ENCODE measurements at regions not wholly inside any gene's neighbourhood (a gene's known extent, or its start where the extent isn't known, plus 50 kb on each side); places are given as distances from the start of the nearest gene placed in this dataset.

GRCh38 chr16:64453646-64454045 is 668.2 kb downstream of the CDH11 start:
- FAIRE-seq, result no peak

- no peak for FAIRE-seq
These were observed 669.4 kb downstream of the CDH11 start for GRCh38 chr16:64452446-64452845.

- no peak for FAIRE-seq
These were observed 671.7 kb downstream of the CDH11 start for GRCh38 chr16:64450177-64450576.

DNA sequence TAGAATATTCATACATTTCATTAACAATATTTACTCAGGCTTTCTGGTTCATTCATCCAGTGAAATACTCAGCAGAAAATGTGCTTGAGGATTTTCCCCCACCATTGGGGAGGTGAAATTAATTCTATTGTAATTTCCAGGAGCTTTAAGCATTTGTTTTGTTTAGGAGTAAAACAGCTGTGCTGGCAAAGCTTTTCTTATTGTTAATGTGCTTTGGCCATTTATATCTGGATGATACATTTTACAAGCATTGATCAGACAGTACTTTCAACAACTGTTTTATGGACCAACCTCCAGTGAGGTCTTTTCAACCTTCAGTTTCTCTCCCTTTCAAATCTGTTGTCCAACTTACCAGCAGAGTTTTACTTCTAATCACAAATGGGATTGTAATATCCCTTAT is 672.4 kb downstream of the CDH11 start:
- FAIRE-seq, result no peak

DNA sequence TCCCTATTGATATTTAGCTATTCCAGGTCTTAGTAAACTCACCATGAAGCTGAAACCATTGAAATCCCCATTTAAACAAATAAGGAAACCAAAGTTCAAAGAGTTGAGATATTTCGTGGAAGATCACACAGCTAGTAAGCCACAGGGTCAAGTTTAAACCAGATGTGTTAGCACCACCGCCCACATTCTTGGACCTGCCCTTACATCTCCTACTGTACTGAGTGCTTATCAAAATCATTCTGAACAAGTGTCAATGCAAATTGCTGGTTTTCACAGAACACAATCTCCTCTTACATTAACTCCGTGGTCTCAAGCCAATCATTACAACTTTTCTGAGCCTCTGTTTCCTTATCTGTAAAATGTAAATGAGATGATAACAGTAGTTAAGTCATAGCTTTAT is 676.2 kb downstream of the CDH11 start:
- FAIRE-seq, result no peak

DNA sequence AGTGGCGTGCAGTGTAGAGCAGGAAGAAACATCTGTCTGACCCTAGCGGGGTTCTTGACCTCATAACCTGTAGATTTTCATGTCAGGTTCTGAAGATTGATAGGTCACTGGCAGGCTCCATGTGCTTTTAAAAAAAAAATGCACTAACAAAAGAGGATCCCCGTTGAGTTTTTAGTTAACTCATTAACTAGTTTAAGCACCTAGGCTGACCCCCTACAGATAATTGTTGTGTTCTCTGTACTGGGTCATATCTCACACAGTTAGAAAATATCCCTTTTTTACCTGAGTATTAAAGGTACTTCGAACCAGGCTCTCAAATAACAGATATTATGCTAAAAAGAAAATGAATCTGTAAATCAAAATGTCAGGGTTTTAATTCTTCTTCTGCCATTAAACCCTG is 676.6 kb downstream of the CDH11 start:
- no peak for FAIRE-seq

GRCh38 chr16:64440421-64440831 is 681.4 kb downstream of the CDH11 start:
- FAIRE-seq, result no peak

- no peak for FAIRE-seq
These were observed 681.9 kb downstream of the CDH11 start for GRCh38 chr16:64440005-64440404.

DNA sequence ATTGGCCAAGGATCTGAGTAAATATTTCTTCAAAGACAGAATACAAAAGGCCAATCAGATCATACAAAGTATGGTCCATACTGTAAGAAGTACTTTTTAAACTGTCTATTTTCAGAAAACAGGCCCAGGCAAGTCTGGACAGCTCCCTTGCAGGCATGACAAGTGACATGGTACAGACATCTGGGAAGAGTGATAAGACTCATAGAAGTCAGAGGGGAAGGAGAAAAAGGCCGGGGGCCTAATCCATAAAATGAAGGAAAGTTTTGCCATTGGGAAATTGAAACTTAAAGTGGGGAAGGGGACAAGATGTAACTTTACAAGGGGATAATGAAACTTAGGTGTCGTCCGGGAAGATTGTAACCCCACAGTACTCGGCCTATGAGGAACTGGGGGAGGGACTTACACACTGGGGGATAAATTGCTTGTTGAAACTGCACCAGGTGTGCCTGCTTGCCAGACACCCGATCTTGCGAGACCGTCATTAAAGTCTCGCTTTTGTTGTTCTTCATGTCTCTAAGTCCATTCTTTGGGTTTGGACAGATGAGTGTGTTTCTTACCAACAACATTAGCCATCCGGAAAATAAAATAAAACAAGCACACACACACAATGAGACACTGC is 684.0 kb downstream of the CDH11 start:
- no peak for FAIRE-seq

DNA sequence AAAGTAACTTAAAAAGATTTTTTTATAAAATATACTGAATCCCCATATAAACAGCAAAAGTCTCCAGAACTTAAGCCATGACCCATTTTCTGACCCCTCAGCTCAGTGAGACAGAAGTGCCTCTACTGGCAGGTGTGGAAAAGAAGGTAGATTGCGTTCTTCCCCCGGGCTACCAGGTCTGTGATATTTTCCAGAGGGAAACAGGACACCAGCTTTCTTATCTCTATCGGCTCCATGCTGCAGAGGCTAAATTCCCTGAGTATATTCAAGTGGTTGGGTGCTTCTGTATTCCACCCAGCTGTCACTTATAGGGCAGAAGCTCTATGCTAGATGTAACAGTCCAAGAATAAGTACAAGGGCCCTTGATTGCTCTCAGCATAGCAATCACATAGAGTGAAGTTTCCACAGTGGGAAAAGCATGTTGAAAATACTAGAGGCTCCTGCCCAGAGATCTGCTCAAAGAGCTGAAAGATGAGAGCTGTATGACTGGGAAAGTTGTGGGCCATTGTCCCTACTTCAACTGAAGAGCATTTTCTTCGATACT is 687.3 kb downstream of the CDH11 start:
- no peak for FAIRE-seq

GRCh38 chr16:64428463-64429113 is 693.3 kb downstream of the CDH11 start:
- no peak for FAIRE-seq

DNA sequence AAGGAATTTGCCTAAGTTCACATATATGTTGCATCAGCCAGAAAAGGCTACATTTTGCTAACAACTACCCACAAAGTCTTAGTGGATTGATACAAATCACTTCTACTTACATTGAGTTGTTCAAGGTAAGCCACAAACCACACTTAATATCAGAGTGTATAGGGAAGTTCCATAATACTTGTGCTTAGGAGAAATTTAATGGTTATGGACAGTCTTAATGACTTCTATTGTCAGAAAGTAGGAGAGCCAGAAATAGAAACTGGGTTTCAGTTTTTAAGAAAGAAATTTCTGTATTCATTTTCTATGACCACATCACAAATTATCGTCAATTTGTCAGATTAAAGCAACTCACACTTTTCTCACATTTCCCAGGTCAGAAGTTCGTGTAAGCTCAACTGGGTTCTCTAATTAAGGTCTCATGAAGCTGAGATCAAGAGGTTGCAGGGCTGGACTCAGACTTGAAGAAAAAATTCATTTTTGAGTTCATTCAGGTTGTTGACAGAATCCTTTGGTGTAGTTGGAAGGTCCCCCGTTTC is 695.7 kb downstream of the CDH11 start:
- FAIRE-seq, result no peak

DNA sequence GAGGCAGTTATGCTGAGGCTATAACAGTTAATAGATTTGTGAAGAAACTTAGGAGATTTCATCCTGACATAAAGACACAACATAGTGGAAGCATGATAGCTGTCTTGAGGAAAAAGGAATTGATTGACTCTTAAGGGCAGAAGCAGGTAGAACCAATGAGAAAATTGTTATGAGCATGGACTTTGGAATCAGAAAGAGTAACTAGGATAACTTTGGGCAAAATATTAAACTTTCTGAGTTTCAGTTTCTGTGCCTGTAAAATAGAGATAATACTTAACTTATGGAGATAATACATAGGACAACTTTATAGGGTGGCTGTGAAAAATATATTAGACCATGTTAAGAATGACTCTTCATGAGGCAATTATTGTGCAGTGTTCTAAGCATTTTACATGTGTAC is 696.5 kb downstream of the CDH11 start:
- no peak for FAIRE-seq

GRCh38 chr16:64422259-64422658 is 699.6 kb downstream of the CDH11 start:
- no peak for FAIRE-seq

DNA sequence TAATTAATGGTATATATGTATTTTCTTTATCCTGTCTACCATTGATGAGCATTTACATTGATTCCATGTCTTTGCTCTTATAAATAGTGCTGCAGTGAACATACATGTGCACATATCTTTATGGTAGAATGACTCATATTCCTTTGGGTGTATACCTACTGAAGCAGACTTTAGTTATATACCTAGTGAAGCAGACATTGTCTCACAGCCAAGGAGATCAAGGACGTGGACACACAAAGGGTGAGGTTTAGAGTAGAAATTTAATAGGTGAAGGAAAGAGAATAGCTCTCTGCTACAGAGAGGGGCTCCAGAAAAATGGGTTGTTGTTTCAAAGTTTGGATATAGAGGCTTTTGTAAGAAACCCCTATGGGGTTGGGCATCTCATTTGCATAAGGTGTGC is 700.3 kb downstream of the CDH11 start:
- FAIRE-seq, result no peak

DNA sequence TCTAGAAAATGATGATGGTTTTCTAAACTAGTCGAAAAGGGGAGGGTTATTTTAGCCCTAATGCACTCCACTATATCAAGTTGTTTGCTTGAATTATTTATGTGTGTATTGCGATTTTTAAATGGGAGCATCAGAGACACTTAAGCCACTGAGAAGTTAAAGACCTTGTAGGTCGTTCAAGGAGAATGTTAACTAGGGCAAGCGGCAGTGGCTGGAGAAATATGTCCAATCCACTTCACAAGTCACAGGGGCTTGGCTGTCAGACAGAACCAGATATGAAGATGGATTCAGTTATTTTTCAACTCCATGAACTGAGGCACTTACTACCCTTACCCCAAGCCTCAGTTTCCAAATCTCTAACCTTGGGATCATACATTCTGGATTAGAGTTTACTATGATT is 702.0 kb downstream of the CDH11 start:
- no peak for FAIRE-seq

- FAIRE-seq, result no peak
These were observed 704.1 kb downstream of the CDH11 start for GRCh38 chr16:64417711-64418227.

DNA sequence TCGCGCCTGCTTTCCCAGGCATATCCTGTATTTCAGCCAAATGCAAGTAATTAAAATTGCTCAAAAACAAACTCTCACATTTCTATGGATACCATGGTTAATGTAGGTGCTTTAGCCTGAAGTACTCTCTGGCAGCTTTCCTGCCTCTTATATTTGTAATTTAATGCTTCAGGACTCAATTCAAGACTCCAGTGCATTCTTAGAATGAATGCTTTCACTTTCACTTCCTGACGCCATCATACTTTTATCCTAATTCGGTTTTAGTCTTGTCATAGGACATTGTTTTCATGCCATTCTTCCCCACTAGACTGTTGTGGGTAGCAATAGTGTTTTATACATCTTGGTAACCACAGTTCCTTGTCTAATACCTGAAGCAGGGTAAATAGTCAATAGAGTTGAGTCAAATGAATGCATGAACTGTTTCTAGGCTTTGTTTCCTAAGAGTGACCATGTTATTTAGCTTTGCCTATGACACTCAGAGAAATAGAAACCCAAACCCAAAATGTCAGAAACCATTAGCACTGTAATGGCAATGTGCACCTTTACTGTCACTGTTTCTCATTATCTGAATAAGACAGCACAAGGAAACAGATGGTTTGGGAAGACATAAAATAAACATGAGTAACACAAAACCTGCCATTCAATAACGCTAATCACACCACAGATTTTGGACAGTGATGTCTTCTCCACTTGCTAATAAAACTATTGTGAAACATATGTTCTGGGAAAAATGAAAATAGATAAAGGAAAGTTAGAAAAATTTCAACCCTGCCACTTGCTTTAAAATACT is 705.5 kb downstream of the CDH11 start:
- FAIRE-seq, result no peak

GRCh38 chr16:64412578-64413280 is 709.1 kb downstream of the CDH11 start:
- no peak for FAIRE-seq

- no peak for FAIRE-seq
These were observed 711.6 kb downstream of the CDH11 start for GRCh38 chr16:64410306-64410705.

GRCh38 chr16:64409783-64410210 is 712.1 kb downstream of the CDH11 start:
- no peak for FAIRE-seq

DNA sequence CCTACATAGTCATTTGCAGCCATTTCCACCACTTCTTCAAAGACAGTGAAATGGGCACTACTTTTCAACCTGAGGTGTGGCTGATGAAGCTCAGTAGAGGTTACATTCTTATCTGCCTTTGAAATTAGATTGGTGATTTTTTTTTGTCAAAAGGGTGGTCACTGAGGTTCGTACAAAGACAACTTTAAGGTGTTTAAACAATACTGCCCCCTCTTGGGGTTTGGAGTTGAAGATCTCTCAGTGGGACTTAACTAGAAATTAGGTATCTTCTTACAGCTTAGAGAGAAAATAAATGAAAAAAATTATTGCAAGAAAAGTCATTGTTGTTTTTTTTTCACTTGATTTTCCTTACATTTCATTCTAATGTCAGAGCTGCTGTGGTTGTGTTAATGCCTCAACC is 713.2 kb downstream of the CDH11 start:
- FAIRE-seq, result no peak

DNA sequence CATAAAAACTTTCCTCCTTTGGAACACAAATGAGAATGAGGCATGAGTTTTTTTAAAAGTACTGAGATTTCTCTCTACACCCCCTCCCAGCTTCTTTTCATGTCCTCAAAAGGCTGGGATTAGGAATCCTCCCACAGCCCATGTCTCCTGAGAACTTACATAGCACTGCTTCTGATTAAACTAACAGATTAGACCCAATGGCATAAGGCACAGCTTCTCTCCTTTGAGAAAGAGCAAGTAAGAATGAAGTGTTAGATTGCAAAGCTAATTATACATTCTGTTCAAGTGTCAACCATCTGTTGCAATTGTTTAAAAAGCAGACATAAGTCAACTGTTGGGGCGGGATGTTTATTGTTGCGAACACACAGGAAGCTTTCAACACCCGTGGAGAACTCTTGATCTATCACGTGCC is 715.1 kb downstream of the CDH11 start:
- FAIRE-seq, result no peak

Measured in TTC549 (cell line).